ENCODE measurements at regions not wholly inside any gene's neighbourhood (a gene's known extent, or its start where the extent isn't known, plus 50 kb on each side); places are given as distances from the start of the nearest gene placed in this dataset.

- TF ChIP-seq ZNF274 (IDR thresholded peaks at IDR 0.05; ENCODE audit: insufficient read depth, insufficient read length), result no peak
- TF ChIP-seq JUNB (IDR thresholded peaks at IDR 0.05), result no peak
- TF ChIP-seq POLR2A (IDR thresholded peaks at IDR 0.05; ENCODE audit: low read depth, low read length), result no peak
- no peak for TF ChIP-seq EZH2 (IDR thresholded peaks at IDR 0.05; ENCODE audit: borderline replicate concordance, control insufficient read depth, low read depth, low read length)
- TF ChIP-seq KDM1A (IDR thresholded peaks at IDR 0.05; ENCODE audit: borderline replicate concordance), result no peak
- TF ChIP-seq CTCF (IDR thresholded peaks at IDR 0.05 in 2 of 3, conservative IDR thresholded peaks at IDR 0.05 in 1 of 3; ENCODE audit: control insufficient read depth in 2 of 3, extremely low read depth in 1 of 3, insufficient read depth in 1 of 3, low read depth in 3 of 3, low read length in 3 of 3), result no peak
- no peak for TF ChIP-seq TAF1 (IDR thresholded peaks at IDR 0.05; ENCODE audit: borderline replicate concordance, low read depth, low read length)
- TF ChIP-seq CHD1 (IDR thresholded peaks at IDR 0.05; ENCODE audit: low read depth, low read length), result no peak
- no peak for TF ChIP-seq FOS (IDR thresholded peaks at IDR 0.05; ENCODE audit: borderline replicate concordance, extremely low read depth, insufficient read length)
- no peak for TF ChIP-seq MEF2A (IDR thresholded peaks at IDR 0.05; ENCODE audit: insufficient read depth, low read depth, low read length)
- no peak for TF ChIP-seq ETV6 (conservative IDR thresholded peaks at IDR 0.05 in 1 of 2, IDR thresholded peaks at IDR 0.05 in 1 of 2; ENCODE audit: borderline replicate concordance in 1 of 2, low read depth in 1 of 2)
- no peak for TF ChIP-seq REST (IDR thresholded peaks at IDR 0.05; ENCODE audit: low read depth, low read length)
- TF ChIP-seq EP300 (IDR thresholded peaks at IDR 0.05; ENCODE audit: borderline replicate concordance in 1 of 2, control insufficient read depth in 1 of 2, low read depth in 2 of 2, low read length in 2 of 2), result no peak
- TF ChIP-seq CEBPZ (IDR thresholded peaks at IDR 0.05; ENCODE audit: low read depth, low read length), result no peak
Measured at GRCh38 chr9:95773053-95773418, 102.5 kb upstream of the ERCC6L2 start.
